ENCODE measurements at regions not wholly inside any gene's neighbourhood (a gene's known extent, or its start where the extent isn't known, plus 50 kb on each side); places are given as distances from the start of the nearest gene placed in this dataset.

GRCh38 chr17:73791121-73791520 lies 146.9 kb upstream of the SDK2 start:
- no peak for TF ChIP-seq POLR2AphosphoS5 (IDR thresholded peaks at IDR 0.05; ENCODE audit: low read depth, low read length)
- no peak for TF ChIP-seq SIN3A (IDR thresholded peaks at IDR 0.05; ENCODE audit: borderline replicate concordance, insufficient read depth, low read length)

All from PFSK-1 (cell line).